ENCODE measurements at regions not wholly inside any gene's neighbourhood (a gene's known extent, or its start where the extent isn't known, plus 50 kb on each side); places are given as distances from the start of the nearest gene placed in this dataset.
"Not testable (repeated sequence)": the region's sequence is repeated elsewhere in the genome, so short reads cannot be mapped to it uniquely, and the experiment has no call there.

DNA sequence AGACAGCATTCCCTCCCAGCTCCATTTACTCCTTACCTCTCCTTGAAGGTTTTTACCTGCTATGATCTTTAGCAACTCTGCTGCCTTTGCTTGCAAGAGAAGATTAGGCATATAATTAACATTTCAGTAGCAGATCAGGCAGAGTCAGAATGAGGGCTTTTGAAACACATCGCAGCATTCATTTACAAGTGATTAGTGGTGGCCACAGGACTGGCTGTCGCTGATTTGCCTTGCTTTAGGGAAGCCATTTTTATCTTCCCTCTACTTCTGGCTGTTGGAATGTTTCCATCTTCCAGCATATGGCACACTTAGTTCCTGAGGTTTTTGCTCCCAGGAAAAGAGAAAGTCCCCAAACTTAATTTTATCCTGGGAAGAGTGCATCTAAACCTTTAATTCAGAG, 124.0 kb downstream of the SPATA31A6 start:
- not testable (repeated sequence) for H3K36me3 ChIP-seq (ENCODE audit: insufficient read depth); DNase-seq (ENCODE audit: low spot score); H3K27ac Mint-ChIP-seq; H3K27me3 ChIP-seq (ENCODE audit: insufficient read depth); H3K9me2 ChIP-seq (ENCODE audit: insufficient read depth); H3F3A ChIP-seq (replicated peaks; ENCODE audit: low read depth); H3K4me3 ChIP-seq; H3K4me1 ChIP-seq (ENCODE audit: insufficient read depth); H3K36me3 Mint-ChIP-seq (ENCODE audit: low read depth); H3K27me3 Mint-ChIP-seq (ENCODE audit: insufficient read depth, low read depth, poor library complexity); H2AFZ ChIP-seq; H3K4me3 Mint-ChIP-seq; H4K20me1 ChIP-seq (replicated peaks; ENCODE audit: insufficient read depth); H3K4me1 Mint-ChIP-seq; H3K79me2 ChIP-seq (replicated peaks; ENCODE audit: insufficient read depth); H3K9me3 Mint-ChIP-seq
- Histone ChIP-seq H3K4me2 (peak overlapping the region; percentile 10), H3K27ac (ENCODE audit: low read depth) (peak overlapping the region; percentile 94)
- peak; percentile 91 for ATAC-seq

- not testable (repeated sequence) for H3K4me1 Mint-ChIP-seq; H2AFZ ChIP-seq; H3K27me3 ChIP-seq (ENCODE audit: insufficient read depth); ATAC-seq; H3K79me2 ChIP-seq (replicated peaks; ENCODE audit: insufficient read depth); H3K4me3 Mint-ChIP-seq; H3K27ac ChIP-seq (ENCODE audit: low read depth); H3F3A ChIP-seq (replicated peaks; ENCODE audit: low read depth); H3K27ac Mint-ChIP-seq; H3K9me2 ChIP-seq (ENCODE audit: insufficient read depth); DNase-seq (ENCODE audit: low spot score); H3K4me3 ChIP-seq; H3K36me3 ChIP-seq (ENCODE audit: insufficient read depth); H3K9me3 Mint-ChIP-seq; H4K20me1 ChIP-seq (replicated peaks; ENCODE audit: insufficient read depth); H3K27me3 Mint-ChIP-seq (ENCODE audit: insufficient read depth, low read depth, poor library complexity); H3K36me3 Mint-ChIP-seq (ENCODE audit: low read depth); H3K4me2 ChIP-seq; H3K4me1 ChIP-seq (ENCODE audit: insufficient read depth)
Measured at GRCh38 chr9:42310972-42311371, 127.5 kb downstream of the SPATA31A6 start.

DNA sequence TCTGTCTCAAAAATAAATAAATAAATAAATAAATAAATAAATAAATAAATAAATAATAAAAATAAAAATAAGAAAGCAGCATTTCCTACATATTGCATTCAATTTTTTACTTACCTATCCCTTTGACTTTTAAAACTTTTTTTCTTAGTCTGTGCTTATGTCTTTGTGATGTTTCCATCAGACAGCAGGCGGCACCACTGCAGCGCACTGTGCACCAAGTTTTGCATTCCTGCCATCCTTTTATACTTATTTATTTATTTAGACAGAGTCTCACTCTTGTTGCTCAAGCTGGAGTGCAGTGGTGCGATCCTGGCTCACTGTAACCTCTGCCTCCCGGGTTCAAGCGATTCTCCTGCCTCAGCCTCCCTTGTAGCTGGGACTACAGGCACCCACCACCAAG, 132.6 kb downstream of the SPATA31A6 start:
- not testable (repeated sequence) for H3K27me3 ChIP-seq (ENCODE audit: insufficient read depth); H3K27ac ChIP-seq (ENCODE audit: low read depth); H3F3A ChIP-seq (replicated peaks; ENCODE audit: low read depth); H3K9me2 ChIP-seq (ENCODE audit: insufficient read depth); H3K27ac Mint-ChIP-seq; H3K79me2 ChIP-seq (replicated peaks; ENCODE audit: insufficient read depth); H3K4me1 Mint-ChIP-seq; H4K20me1 ChIP-seq (replicated peaks; ENCODE audit: insufficient read depth); H3K4me1 ChIP-seq (ENCODE audit: insufficient read depth); H3K36me3 Mint-ChIP-seq (ENCODE audit: low read depth); DNase-seq (ENCODE audit: low spot score); H3K4me3 ChIP-seq; H3K4me2 ChIP-seq; H3K9me3 Mint-ChIP-seq; H3K36me3 ChIP-seq (ENCODE audit: insufficient read depth); H3K27me3 Mint-ChIP-seq (ENCODE audit: insufficient read depth, low read depth, poor library complexity); ATAC-seq; H2AFZ ChIP-seq; H3K4me3 Mint-ChIP-seq
- peak in 1 of 2 experiments; percentile 31; a peak in 2 of 4 replicates for TF ChIP-seq CTCF (conservative IDR thresholded peaks at IDR 0.05; ENCODE audit: low read depth in 2 of 2)

DNA sequence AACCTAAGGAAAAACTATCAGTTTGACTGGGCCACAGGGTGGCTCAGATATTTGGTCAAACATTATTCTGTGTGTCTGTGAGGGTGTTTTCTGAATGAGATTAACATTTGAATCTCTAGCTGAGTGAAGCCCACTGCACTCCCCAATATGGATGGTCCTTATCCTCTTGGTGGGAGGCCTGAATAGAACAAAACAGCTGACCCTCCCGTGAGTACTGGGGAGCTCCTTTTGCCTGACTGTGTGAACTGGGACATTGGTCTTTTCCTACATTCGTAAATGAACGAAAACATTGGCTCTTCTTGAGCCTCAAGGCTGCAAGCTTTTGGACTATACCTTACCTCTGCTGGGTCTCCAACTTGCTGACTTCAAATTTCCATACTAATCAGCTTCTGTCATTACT, 134.2 kb downstream of the SPATA31A6 start:
- H3K4me1 ChIP-seq (ENCODE audit: insufficient read depth); H3F3A ChIP-seq (replicated peaks; ENCODE audit: low read depth); H3K27ac Mint-ChIP-seq; H3K27me3 Mint-ChIP-seq (ENCODE audit: insufficient read depth, low read depth, poor library complexity); H3K36me3 ChIP-seq (ENCODE audit: insufficient read depth); H3K4me3 ChIP-seq; H3K79me2 ChIP-seq (replicated peaks; ENCODE audit: insufficient read depth); H3K36me3 Mint-ChIP-seq (ENCODE audit: low read depth); H3K27me3 ChIP-seq (ENCODE audit: insufficient read depth); H3K9me2 ChIP-seq (ENCODE audit: insufficient read depth); H3K9me3 Mint-ChIP-seq; H3K4me1 Mint-ChIP-seq; DNase-seq (ENCODE audit: low spot score); H2AFZ ChIP-seq; H4K20me1 ChIP-seq (replicated peaks; ENCODE audit: insufficient read depth); H3K4me2 ChIP-seq; H3K27ac ChIP-seq (ENCODE audit: low read depth); H3K4me3 Mint-ChIP-seq: not testable (repeated sequence)
- ATAC-seq = peak; percentile 66

Data from GM23338 (cell line).